SK-N-SH (cell line): ENCODE measurements at regions not wholly inside any gene's neighbourhood (a gene's known extent, or its start where the extent isn't known, plus 50 kb on each side); places are given as distances from the start of the nearest gene placed in this dataset.

Source experiments
- GATA2 ChIP-seq: sonication (generic); formaldehyde crosslinking; IDR thresholded peaks from 2 replicates; pipeline ENCODE4 v1.5.0; 2020; ENCODE audit warnings: mild to moderate bottlenecking, missing genetic modification reagents
- TF ChIP-seq, protein P1 (sequence below): IDR thresholded peaks from 2 replicates; pipeline ENCODE4 v1.4.0; 2012; ENCODE audit warnings: low read depth, borderline replicate concordance
- TF ChIP-seq, protein P2 (sequence below): fragments of 200-600 bp; sonication (generic); IDR thresholded peaks from 2 replicates; pipeline ENCODE4 v1.6.1; 2017; ENCODE audit warnings: antibody characterized with exemption, mild to moderate bottlenecking, moderate library complexity

GRCh38 chr13:85527316-85527715 is 271.9 kb downstream of the SLITRK6 start:
- TF ChIP-seq, protein P1, sequence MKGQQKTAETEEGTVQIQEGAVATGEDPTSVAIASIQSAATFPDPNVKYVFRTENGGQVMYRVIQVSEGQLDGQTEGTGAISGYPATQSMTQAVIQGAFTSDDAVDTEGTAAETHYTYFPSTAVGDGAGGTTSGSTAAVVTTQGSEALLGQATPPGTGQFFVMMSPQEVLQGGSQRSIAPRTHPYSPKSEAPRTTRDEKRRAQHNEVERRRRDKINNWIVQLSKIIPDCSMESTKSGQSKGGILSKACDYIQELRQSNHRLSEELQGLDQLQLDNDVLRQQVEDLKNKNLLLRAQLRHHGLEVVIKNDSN: no peak
- TF ChIP-seq, protein P2, sequence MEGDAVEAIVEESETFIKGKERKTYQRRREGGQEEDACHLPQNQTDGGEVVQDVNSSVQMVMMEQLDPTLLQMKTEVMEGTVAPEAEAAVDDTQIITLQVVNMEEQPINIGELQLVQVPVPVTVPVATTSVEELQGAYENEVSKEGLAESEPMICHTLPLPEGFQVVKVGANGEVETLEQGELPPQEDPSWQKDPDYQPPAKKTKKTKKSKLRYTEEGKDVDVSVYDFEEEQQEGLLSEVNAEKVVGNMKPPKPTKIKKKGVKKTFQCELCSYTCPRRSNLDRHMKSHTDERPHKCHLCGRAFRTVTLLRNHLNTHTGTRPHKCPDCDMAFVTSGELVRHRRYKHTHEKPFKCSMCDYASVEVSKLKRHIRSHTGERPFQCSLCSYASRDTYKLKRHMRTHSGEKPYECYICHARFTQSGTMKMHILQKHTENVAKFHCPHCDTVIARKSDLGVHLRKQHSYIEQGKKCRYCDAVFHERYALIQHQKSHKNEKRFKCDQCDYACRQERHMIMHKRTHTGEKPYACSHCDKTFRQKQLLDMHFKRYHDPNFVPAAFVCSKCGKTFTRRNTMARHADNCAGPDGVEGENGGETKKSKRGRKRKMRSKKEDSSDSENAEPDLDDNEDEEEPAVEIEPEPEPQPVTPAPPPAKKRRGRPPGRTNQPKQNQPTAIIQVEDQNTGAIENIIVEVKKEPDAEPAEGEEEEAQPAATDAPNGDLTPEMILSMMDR: no peak
- TF ChIP-seq GATA2 (CRISPR knock-in tag): no peak
